Smooth muscle cell (in vitro differentiated cells): ENCODE measurements at regions not wholly inside any gene's neighbourhood (a gene's known extent, or its start where the extent isn't known, plus 50 kb on each side); places are given as distances from the start of the nearest gene placed in this dataset.

Experiments
- DNase-seq: peaks from one replicate; lab custom pipeline; 2025; ENCODE audit not compliant: unreplicated experiment; lab: John Stamatoyannopoulos, UW
- H2AFZ ChIP-seq: fragments of 200-600 bp; sonication (generic); 2 replicates; pipeline ENCODE4 v1.6.0; 2016; ENCODE audit warnings: antibody characterized with exemption, low read depth, mild to moderate bottlenecking
- H3F3A ChIP-seq: fragments of 200-600 bp; sonication (generic); 2 replicates; pipeline ENCODE4 v1.6.0; 2017; ENCODE audit warnings: antibody characterized with exemption, low read depth
- H3K27ac ChIP-seq: fragments of 200-600 bp; sonication (generic); 2 replicates; pipeline ENCODE4 v1.5.1; 2016; ENCODE audit warnings: low read depth, mild to moderate bottlenecking
- H3K27me3 ChIP-seq: fragments of 200-600 bp; sonication (generic); 2 replicates; pipeline ENCODE4 v1.6.1; 2016; ENCODE audit warnings: low read depth, mild to moderate bottlenecking
- H3K36me3 ChIP-seq: fragments of 200-600 bp; sonication (generic); 2 replicates; pipeline ENCODE4 v1.5.1; 2016; ENCODE audit warnings: low read depth
- H3K4me1 ChIP-seq: fragments of 200-600 bp; sonication (generic); 2 replicates; pipeline ENCODE4 v1.5.1; 2016; ENCODE audit warnings: low read depth
- H3K4me2 ChIP-seq: fragments of 200-600 bp; sonication (generic); 2 replicates; pipeline ENCODE4 v1.6.0; 2016; ENCODE audit warnings: mild to moderate bottlenecking
- H3K4me3 ChIP-seq: fragments of 200-600 bp; sonication (generic); 2 replicates; pipeline ENCODE4 v1.5.1; 2016; ENCODE audit warnings: mild to moderate bottlenecking
- H3K79me2 ChIP-seq: fragments of 200-600 bp; sonication (generic); 2 replicates; pipeline ENCODE4 v1.6.0; 2016; ENCODE audit warnings: low read depth, mild to moderate bottlenecking
- H3K9ac ChIP-seq: fragments of 200-600 bp; sonication (generic); 2 replicates; pipeline ENCODE4 v1.6.0; 2016; ENCODE audit warnings: low read depth
- H3K9me3 ChIP-seq: fragments of 200-600 bp; sonication (generic); replicated peaks from 2 replicates; pipeline ENCODE4 v1.5.1; 2016; ENCODE audit warnings: low read depth
- H4K20me1 ChIP-seq: fragments of 200-600 bp; sonication (generic); 2 replicates; pipeline ENCODE4 v1.6.0; 2016; ENCODE audit warnings: low read depth
- CTCF ChIP-seq: fragments of 200-600 bp; sonication (generic); IDR thresholded peaks from 2 replicates; pipeline ENCODE4 v1.5.1; 2017; ENCODE audit warnings: borderline replicate concordance, mild to moderate bottlenecking, antibody characterized with exemption; ENCODE audit not compliant: insufficient read depth, poor library complexity, severe bottlenecking
- WGBS: methylation state at CpG from one replicate; pipeline ENCODE4 v1.1.7; 2016; ENCODE audit warnings: low lambda C conversion rate; 5-methylcytosine and 5-hydroxymethylcytosine counted together

GRCh38 chr10:120800528-120801323 lies 50.4 kb upstream of the WDR11 start:
- Histone ChIP-seq H2AFZ (no peak overlapping the region), H3F3A (no peaks in the 10 kb centered on the region), H4K20me1 (no peaks in the 10 kb centered on the region), H3K9me3 (no peaks in the 10 kb centered on the region), H3K79me2 (no peaks in the 10 kb centered on the region), H3K27ac (no peak overlapping the region), H3K9ac (no peak overlapping the region), H3K27me3 (peaks cover 7% of the 10 kb centered on the region), H3K4me3 (no peak overlapping the region), H3K4me1 (peaks cover 9% of the 10 kb centered on the region), H3K36me3 (no peaks in the 10 kb centered on the region), H3K4me2 (no peak overlapping the region)
- no peak for TF ChIP-seq CTCF
- WGBS = 71% methylated on average over 3 of the region's 3 CpGs
- DNase-seq = no peak
